H1 (cell line): ENCODE measurements at regions not wholly inside any gene's neighbourhood (a gene's known extent, or its start where the extent isn't known, plus 50 kb on each side); places are given as distances from the start of the nearest gene placed in this dataset.

Experiments
- CTCF ChIA-PET: fragments of 300-600 bp; sonication (Branson Sonifier 250); formaldehyde crosslinking; loops from one replicate; lab custom pipeline; 2021; ENCODE audit not compliant: partially characterized antibody; lab: Charles Lee
- POLR2A ChIA-PET: fragments of 300-600 bp; sonication (Branson Sonifier 250); formaldehyde crosslinking; loops from one replicate; lab custom pipeline; 2021; ENCODE audit warnings: inconsistent platforms; ENCODE audit not compliant: partially characterized antibody; lab: Charles Lee
- DNase-seq, 2 experiments: peaks; one replicate each; pipeline versions ENCODE4 v3.0.0 to v3.0.0-alpha.2; 2010 to 2022; ENCODE audit warnings: low spot score in 2 of 2, low read depth in 1 of 2, mixed read lengths in 1 of 2
- FAIRE-seq: peaks from 2 replicates; lab custom pipeline; 2011; peaks lifted over from hg19 to GRCh38; lab: Jason Lieb, UNC
- H2AFZ ChIP-seq: 2 replicates; pipeline ENCODE4 v1.8.1; 2012; ENCODE audit warnings: low read length, inconsistent platforms
- H2AK5ac ChIP-seq: 2 replicates; pipeline ENCODE4 v1.6.1; 2013; ENCODE audit warnings: low read depth, low read length
- H2BK120ac ChIP-seq: replicated peaks from 2 replicates; pipeline ENCODE3; 2013; ENCODE audit warnings: low read depth, low read length, inconsistent platforms
- H2BK12ac ChIP-seq: 2 replicates; pipeline ENCODE4 v1.6.1; 2013; ENCODE audit warnings: low read depth, low read length
- H2BK15ac ChIP-seq: 2 replicates; pipeline ENCODE4 v1.6.1; 2013; ENCODE audit warnings: low read length
- H2BK20ac ChIP-seq: 2 replicates; pipeline ENCODE4 v1.6.1; 2013; ENCODE audit warnings: low read length
- H2BK5ac ChIP-seq: 2 replicates; pipeline ENCODE4 v1.6.1; 2013; ENCODE audit warnings: low read depth, low read length
- H3K14ac ChIP-seq: 2 replicates; pipeline ENCODE4 v1.6.1; 2013; ENCODE audit warnings: inconsistent platforms; ENCODE audit not compliant: insufficient read length
- H3K18ac ChIP-seq: 2 replicates; pipeline ENCODE4 v1.6.1; 2013; ENCODE audit warnings: low read length; ENCODE audit errors: extremely low read depth
- H3K23ac ChIP-seq: 2 replicates; pipeline ENCODE4 v1.6.1; 2013; ENCODE audit warnings: inconsistent platforms; ENCODE audit not compliant: insufficient read length
- H3K23me2 ChIP-seq: 2 replicates; pipeline ENCODE4 v1.6.1; 2013; ENCODE audit warnings: low read depth, low read length
- H3K27ac ChIP-seq: 2 replicates; pipeline ENCODE4 v1.6.1; 2011; ENCODE audit warnings: low read depth, low read length, inconsistent platforms
- H3K27me3 ChIP-seq, 4 experiments: replicated peaks in 1 of 4; 1 replicate in 1 of 4; 2 replicates in 3 of 4; pipeline versions ENCODE4 v1.6.1 to v1.8.1; 2011 to 2013; ENCODE audit warnings: low read length in 3 of 4, mild to moderate bottlenecking in 3 of 4, inconsistent platforms in 2 of 4, mixed read lengths in 2 of 4, moderate library complexity in 1 of 4; ENCODE audit not compliant: control insufficient read depth in 3 of 4, insufficient read depth in 3 of 4; ENCODE audit errors: extremely low read depth in 1 of 4
- H3K36me3 ChIP-seq, 4 experiments: 2 replicates each; pipeline versions ENCODE4 v1.6.1 to v1.8.1; 2011 to 2013; ENCODE audit warnings: mild to moderate bottlenecking in 4 of 4, low read length in 3 of 4, moderate library complexity in 2 of 4, control low read depth in 1 of 4, inconsistent platforms in 1 of 4; ENCODE audit not compliant: insufficient read depth in 4 of 4, control insufficient read depth in 2 of 4
- H3K4ac ChIP-seq: replicated peaks from 2 replicates; pipeline ENCODE3; 2013; ENCODE audit warnings: low read length, low read depth, mixed read lengths, inconsistent platforms; ENCODE audit not compliant: insufficient read length
- H3K4me1 ChIP-seq, 4 experiments: replicated peaks in 1 of 4; 1 replicate in 1 of 4; 2 replicates in 3 of 4; pipeline versions ENCODE4 v1.6.1 to v1.8.1; 2011 to 2013; ENCODE audit warnings: low read length in 3 of 4, inconsistent platforms in 2 of 4, mixed read lengths in 1 of 4; ENCODE audit not compliant: insufficient read depth in 4 of 4, control insufficient read depth in 3 of 4
- H3K4me2 ChIP-seq, 2 experiments: 2 replicates each; pipeline versions ENCODE4 v1.6.1 to v1.8.1; 2011 to 2013; ENCODE audit warnings: low read depth in 2 of 2, low read length in 2 of 2, control low read depth in 1 of 2, inconsistent platforms in 1 of 2, mild to moderate bottlenecking in 1 of 2; ENCODE audit not compliant: insufficient read depth in 1 of 2
- H3K4me3 ChIP-seq, 4 experiments: fragments of 200-600, 300-600 bp in 1 of 4; sonication (generic), shearing (Covaris generic), sonication (Bioruptor Twin) in 1 of 4; 2 replicates each; pipeline versions ENCODE4 v1.5.1 to v1.8.1; 2011 to 2016; ENCODE audit warnings: low read length in 4 of 4, low read depth in 3 of 4, control low read depth in 2 of 4, inconsistent platforms in 2 of 4, mild to moderate bottlenecking in 2 of 4, mixed read lengths in 1 of 4, moderate library complexity in 1 of 4; ENCODE audit not compliant: insufficient read depth in 2 of 4; ENCODE audit errors: extremely low read depth in 1 of 4
- H3K56ac ChIP-seq: replicated peaks from 2 replicates; pipeline ENCODE3; 2013; ENCODE audit warnings: low read depth, mild to moderate bottlenecking, mixed read lengths, low read length, inconsistent platforms; ENCODE audit not compliant: insufficient read length
- H3K79me1 ChIP-seq: 2 replicates; pipeline ENCODE4 v1.6.1; 2013; ENCODE audit warnings: low read depth, low read length, control low read depth
- H3K79me2 ChIP-seq, 2 experiments: 2 replicates each; pipeline versions ENCODE4 v1.6.1 to v1.8.1; 2012 to 2013; ENCODE audit warnings: low read length in 2 of 2, mild to moderate bottlenecking in 2 of 2, inconsistent platforms in 1 of 2; ENCODE audit not compliant: insufficient read depth in 2 of 2, control insufficient read depth in 1 of 2
- H3K9ac ChIP-seq, 4 experiments: replicated peaks in 1 of 4; 1 replicate in 1 of 4; 2 replicates in 3 of 4; pipeline versions ENCODE4 v1.6.1 to v1.8.1; 2011 to 2013; ENCODE audit warnings: low read depth in 3 of 4, low read length in 3 of 4, control low read depth in 2 of 4, mild to moderate bottlenecking in 2 of 4, moderate library complexity in 2 of 4, inconsistent platforms in 1 of 4; ENCODE audit errors: extremely low read depth in 1 of 4
- H3K9me3 ChIP-seq, 2 experiments: 2 replicates each; pipeline versions ENCODE4 v1.6.1 to v1.8.1; 2012 to 2013; ENCODE audit warnings: mild to moderate bottlenecking in 2 of 2, moderate library complexity in 2 of 2, control low read depth in 1 of 2, inconsistent platforms in 1 of 2, low read depth in 1 of 2, low read length in 1 of 2, mixed read lengths in 1 of 2; ENCODE audit not compliant: insufficient read depth in 2 of 2
- H4K20me1 ChIP-seq, 2 experiments: replicated peaks in 1 of 2; 2 replicates each; pipeline versions ENCODE3 to v1.8.1; 2011 to 2013; ENCODE audit warnings: inconsistent platforms in 2 of 2, low read length in 2 of 2, mild to moderate bottlenecking in 1 of 2; ENCODE audit not compliant: insufficient read depth in 2 of 2, control insufficient read depth in 1 of 2
- H4K5ac ChIP-seq: 2 replicates; pipeline ENCODE4 v1.6.1; 2013; ENCODE audit warnings: low read length, low read depth, mixed read lengths, inconsistent platforms; ENCODE audit not compliant: insufficient read length
- H4K8ac ChIP-seq: 2 replicates; pipeline ENCODE4 v1.8.0; 2013; ENCODE audit warnings: mild to moderate bottlenecking, moderate library complexity, low read length, inconsistent platforms; ENCODE audit not compliant: insufficient read depth; ENCODE audit errors: extremely low read depth
- H4K91ac ChIP-seq: replicated peaks from 2 replicates; pipeline ENCODE3; 2013; ENCODE audit warnings: low read length, mixed read lengths, inconsistent platforms; ENCODE audit not compliant: insufficient read length
- ASH2L ChIP-seq: fragments of 200-600, 300-600 bp; sonication (generic); IDR thresholded peaks from one replicate; pipeline ENCODE4 v1.7.1; 2017; ENCODE audit warnings: low read length
- RNF2 ChIP-seq: fragments of 200-900, 300-1000 bp; sonication (generic); IDR thresholded peaks from 2 replicates; pipeline ENCODE4 v1.7.1; 2016; ENCODE audit warnings: borderline replicate concordance, low read depth, mild to moderate bottlenecking, antibody characterized with exemption, low read length; ENCODE audit not compliant: poor library complexity, severe bottlenecking; ENCODE audit errors: missing control alignments
- WGBS, 2 experiments: shearing (Covaris generic) in 1 of 2; methylation state at CpG; one replicate each; pipeline versions ENCODE4 v1.1.6 to v1.1.7; 2013 to 2015; ENCODE audit warnings: low lambda C conversion rate in 2 of 2, mixed read lengths in 2 of 2, inconsistent platforms in 1 of 2, low coverage in 1 of 2, missing lambda C conversion rate in 1 of 2; ENCODE audit not compliant: insufficient replicate concordance in 2 of 2, insufficient coverage in 1 of 2, insufficient read length in 1 of 2; ENCODE audit errors: extremely low coverage in 1 of 2, missing lambda C conversion rate in 1 of 2; 5-methylcytosine and 5-hydroxymethylcytosine counted together

DNA sequence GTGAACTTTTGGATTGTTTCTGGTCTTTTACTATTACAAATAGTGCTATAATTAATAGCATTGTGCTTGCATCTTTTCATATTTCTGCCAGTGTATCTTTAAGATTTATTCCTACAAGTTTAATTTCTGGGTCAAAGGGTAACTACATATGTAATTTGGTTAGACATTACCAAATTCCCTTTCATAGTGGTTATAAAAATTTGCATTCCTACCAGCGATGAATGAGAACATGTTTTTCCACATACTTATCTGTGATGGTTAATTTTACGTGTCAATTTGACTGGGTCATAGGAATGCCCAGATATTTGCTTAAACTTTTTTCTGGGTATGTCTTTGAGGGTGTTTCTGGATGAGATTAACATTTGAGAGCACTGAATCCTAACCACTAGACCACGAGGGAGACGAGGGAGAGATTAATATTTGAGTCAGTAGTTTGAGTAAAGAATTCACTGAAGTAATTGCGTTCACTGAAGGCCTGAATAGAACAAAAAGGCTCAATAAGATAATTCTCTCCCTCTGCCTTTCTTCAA, 132.3 kb upstream of the NEO1 start:
- 82% methylated on average over 5 of the region's 5 CpGs; no CpG with 5 or more reads in 1 of the 2 experiments for WGBS, 2 experiments
- H2BK12ac ChIP-seq = no peak overlapping the region
- no peak overlapping the region for H3K27ac ChIP-seq

More for the DNA sequence above, 132.3 kb upstream of the NEO1 start:
- Histone ChIP-seq H3K18ac (no peak overlapping the region), H3K79me2 (no peaks in the 10 kb centered on the region), H3K27me3 (no peaks in the 10 kb centered on the region), H2AFZ (no peak overlapping the region), H2BK120ac (no peak overlapping the region), H3K4ac (no peak overlapping the region), H3K4me1 (no peaks in the 10 kb centered on the region), H2BK20ac (no peak overlapping the region), H4K20me1 (no peaks in the 10 kb centered on the region), H3K36me3 (no peaks in the 10 kb centered on the region), H3K14ac (no peak overlapping the region), H2BK5ac (no peak overlapping the region), H3K9me3 (no peaks in the 10 kb centered on the region), H4K91ac (no peak overlapping the region), H3K9ac (no peak overlapping the region), H3K23me2 (no peaks in the 10 kb centered on the region), H3K56ac (no peak overlapping the region), H3K79me1 (no peaks in the 10 kb centered on the region), H2BK15ac (no peak overlapping the region), H3K23ac (no peak overlapping the region), H2AK5ac (no peak overlapping the region), H3K4me3 (no peak overlapping the region), H3K4me2 (no peak overlapping the region), H4K8ac (no peak overlapping the region), H4K5ac (no peak overlapping the region)
- POLR2A ChIA-PET = no interaction called here
- DNase-seq (no peak), FAIRE-seq (no peak)
- CTCF ChIA-PET = no interaction called here
- TF ChIP-seq ASH2L = no peak
- TF ChIP-seq RNF2 = no peak
